ENCODE measurements at regions not wholly inside any gene's neighbourhood (a gene's known extent, or its start where the extent isn't known, plus 50 kb on each side); places are given as distances from the start of the nearest gene placed in this dataset.

DNA sequence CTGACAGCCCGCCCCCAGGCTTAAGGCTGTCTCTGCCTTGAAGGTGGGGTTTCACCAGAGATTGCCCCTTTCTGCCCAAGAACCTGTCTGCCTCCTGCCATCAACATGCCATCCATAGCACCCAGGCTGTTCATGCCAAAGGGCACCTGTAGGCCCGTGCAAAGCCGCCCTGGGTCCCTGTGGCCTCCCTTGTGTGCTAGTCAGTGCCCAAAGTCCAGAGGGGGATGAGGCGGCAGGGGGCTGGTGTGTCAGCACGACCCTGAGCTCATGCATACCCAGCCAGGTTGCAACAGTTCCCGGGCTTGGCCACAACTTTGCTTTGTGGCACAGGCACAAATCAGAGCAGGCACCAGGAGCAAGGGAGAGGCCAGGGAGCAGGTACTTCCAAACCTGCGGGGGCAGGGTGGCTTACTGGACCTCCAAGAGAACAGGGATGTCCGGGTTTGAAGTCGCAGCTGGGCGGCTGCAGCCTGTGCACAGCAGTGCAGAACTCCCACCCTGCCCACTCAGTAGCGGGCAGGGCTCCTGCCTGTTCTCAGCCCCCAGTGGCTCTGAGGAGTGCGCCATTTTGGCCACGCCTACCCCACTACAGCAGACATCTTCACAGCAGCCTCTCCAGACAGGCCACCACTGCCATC, 671.1 kb upstream of the GRM3 start:
- H3K4me3 ChIP-seq: no peak overlapping the region
- DNase-seq (ENCODE audit: low read depth, low spot score): no peak
- no peaks in the 10 kb centered on the region for H3K9me3 ChIP-seq (ENCODE audit: low read depth, low read length)
- H3K36me3 ChIP-seq (ENCODE audit: insufficient read depth, low read length): no peaks in the 10 kb centered on the region
- H3K9ac ChIP-seq (ENCODE audit: insufficient read length): no peak overlapping the region
- TF ChIP-seq EZH2 (IDR thresholded peaks at IDR 0.05) (no peak), FOXP2 (optimal IDR thresholded peaks at IDR 0.05; ENCODE audit: control extremely low read depth, extremely low read length, insufficient read depth) (no peak), POLR2AphosphoS5 (IDR thresholded peaks at IDR 0.05; ENCODE audit: borderline replicate concordance, low read depth, low read length) (no peak)
- no peak overlapping the region for H3K27ac ChIP-seq

DNA sequence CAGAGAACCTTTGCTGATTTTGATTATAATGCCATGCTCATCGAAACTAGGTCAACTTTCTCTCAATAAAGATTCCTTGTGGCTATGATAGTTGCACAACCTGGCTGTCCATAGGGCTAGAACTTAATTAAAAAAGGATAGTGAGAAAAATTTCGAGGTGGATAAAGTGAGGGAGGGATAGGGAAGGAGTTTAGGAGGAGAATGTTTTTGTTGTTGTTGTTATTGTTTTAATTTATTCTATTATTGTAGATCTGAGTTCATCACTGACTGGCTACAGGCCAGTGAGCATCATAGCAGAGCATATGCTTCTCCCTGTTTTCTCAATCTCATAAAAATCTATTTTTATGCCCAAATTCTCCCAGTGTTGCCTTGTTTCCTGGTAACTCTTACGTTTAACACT, 688.7 kb upstream of the GRM3 start:
- H3K9ac ChIP-seq (ENCODE audit: insufficient read length): no peak overlapping the region
- DNase-seq (ENCODE audit: low read depth, low spot score): no peak
- no peak for TF ChIP-seq EZH2 (IDR thresholded peaks at IDR 0.05)
- no peak for TF ChIP-seq FOXP2 (optimal IDR thresholded peaks at IDR 0.05; ENCODE audit: control extremely low read depth, extremely low read length, insufficient read depth)
- TF ChIP-seq POLR2AphosphoS5 (IDR thresholded peaks at IDR 0.05; ENCODE audit: borderline replicate concordance, low read depth, low read length): no peak
- no peaks in the 10 kb centered on the region for H3K9me3 ChIP-seq (ENCODE audit: low read depth, low read length)
- no peak overlapping the region for H3K27ac ChIP-seq
- no peaks in the 10 kb centered on the region for H3K36me3 ChIP-seq (ENCODE audit: insufficient read depth, low read length)
- no peak overlapping the region for H3K4me3 ChIP-seq

DNA sequence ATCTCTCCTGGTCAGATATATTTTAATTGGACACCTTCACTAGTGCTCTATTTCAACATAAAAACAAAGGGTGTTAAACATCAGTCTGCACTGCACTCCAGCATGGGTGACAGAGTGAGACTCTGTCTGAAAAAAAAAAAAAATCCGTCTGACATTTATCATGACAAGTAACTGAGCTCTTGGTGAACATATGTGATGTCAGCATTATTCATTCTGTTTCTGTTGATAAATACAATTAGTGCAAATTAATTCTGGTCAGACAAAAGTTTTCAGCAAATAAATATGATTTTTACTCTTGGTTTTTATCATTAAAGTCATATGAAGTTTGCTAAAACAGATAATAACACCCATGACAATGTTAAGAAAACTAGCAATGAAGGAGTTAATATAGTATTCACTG, 692.8 kb upstream of the GRM3 start:
- no peak for DNase-seq (ENCODE audit: low read depth, low spot score)
- TF ChIP-seq FOXP2 (optimal IDR thresholded peaks at IDR 0.05; ENCODE audit: control extremely low read depth, extremely low read length, insufficient read depth) (no peak), EZH2 (IDR thresholded peaks at IDR 0.05) (no peak), POLR2AphosphoS5 (IDR thresholded peaks at IDR 0.05; ENCODE audit: borderline replicate concordance, low read depth, low read length) (no peak)
- Histone ChIP-seq H3K9me3 (ENCODE audit: low read depth, low read length) (no peaks in the 10 kb centered on the region), H3K36me3 (ENCODE audit: insufficient read depth, low read length) (no peaks in the 10 kb centered on the region), H3K27ac (no peak overlapping the region), H3K4me3 (no peak overlapping the region), H3K9ac (ENCODE audit: insufficient read length) (no peak overlapping the region)

DNA sequence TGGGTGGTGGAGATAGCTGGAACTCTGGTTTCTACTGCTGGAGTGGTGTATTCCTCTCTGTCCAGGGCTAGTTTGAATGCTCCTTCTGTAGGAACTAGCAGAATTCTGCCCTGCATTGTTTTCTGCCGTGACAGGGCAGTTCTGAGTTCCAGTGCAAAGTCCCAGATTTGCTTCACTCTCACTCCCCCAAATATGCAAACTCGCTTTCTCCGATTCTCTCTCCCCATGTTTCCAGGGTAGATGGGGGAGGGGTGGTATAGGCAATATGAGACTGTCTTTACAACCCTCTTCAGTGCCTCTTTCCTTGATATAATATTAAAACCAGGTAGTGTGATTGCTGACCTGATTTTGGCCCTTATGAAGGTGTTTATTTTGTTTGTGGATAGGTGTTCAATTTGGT, 693.3 kb upstream of the GRM3 start:
- Histone ChIP-seq H3K4me3 (no peak overlapping the region), H3K27ac (no peak overlapping the region), H3K9me3 (ENCODE audit: low read depth, low read length) (no peaks in the 10 kb centered on the region), H3K36me3 (ENCODE audit: insufficient read depth, low read length) (no peaks in the 10 kb centered on the region), H3K9ac (ENCODE audit: insufficient read length) (no peak overlapping the region)
- DNase-seq (ENCODE audit: low read depth, low spot score): no peak
- no peak for TF ChIP-seq EZH2 (IDR thresholded peaks at IDR 0.05)
- TF ChIP-seq FOXP2 (optimal IDR thresholded peaks at IDR 0.05; ENCODE audit: control extremely low read depth, extremely low read length, insufficient read depth): no peak
- TF ChIP-seq POLR2AphosphoS5 (IDR thresholded peaks at IDR 0.05; ENCODE audit: borderline replicate concordance, low read depth, low read length): no peak

DNA sequence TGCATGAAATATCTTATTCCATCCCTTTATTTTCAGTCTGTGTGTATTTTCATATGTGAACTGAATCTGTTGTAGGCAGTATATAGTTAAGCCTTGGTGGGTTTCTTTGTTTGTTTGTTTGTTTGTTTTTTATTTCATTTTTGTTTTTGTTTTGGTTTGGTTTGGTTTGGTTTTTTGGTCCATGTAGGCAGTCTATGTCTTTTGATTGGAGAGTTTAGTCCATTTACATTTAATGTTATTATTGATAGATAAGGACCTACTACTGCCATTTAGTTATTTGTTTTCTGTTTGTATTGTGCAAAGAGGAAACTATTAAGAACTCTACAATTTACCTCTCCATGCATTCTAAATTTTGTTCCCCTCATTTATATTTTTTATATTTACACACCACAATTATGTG, 695.9 kb upstream of the GRM3 start:
- Histone ChIP-seq H3K9ac (ENCODE audit: insufficient read length) (no peak overlapping the region), H3K9me3 (ENCODE audit: low read depth, low read length) (no peaks in the 10 kb centered on the region), H3K27ac (no peak overlapping the region), H3K4me3 (no peak overlapping the region), H3K36me3 (ENCODE audit: insufficient read depth, low read length) (no peaks in the 10 kb centered on the region)
- DNase-seq (ENCODE audit: low read depth, low spot score): no peak
- TF ChIP-seq EZH2 (IDR thresholded peaks at IDR 0.05) (no peak), POLR2AphosphoS5 (IDR thresholded peaks at IDR 0.05; ENCODE audit: borderline replicate concordance, low read depth, low read length) (no peak), FOXP2 (optimal IDR thresholded peaks at IDR 0.05; ENCODE audit: control extremely low read depth, extremely low read length, insufficient read depth) (no peak)

DNA sequence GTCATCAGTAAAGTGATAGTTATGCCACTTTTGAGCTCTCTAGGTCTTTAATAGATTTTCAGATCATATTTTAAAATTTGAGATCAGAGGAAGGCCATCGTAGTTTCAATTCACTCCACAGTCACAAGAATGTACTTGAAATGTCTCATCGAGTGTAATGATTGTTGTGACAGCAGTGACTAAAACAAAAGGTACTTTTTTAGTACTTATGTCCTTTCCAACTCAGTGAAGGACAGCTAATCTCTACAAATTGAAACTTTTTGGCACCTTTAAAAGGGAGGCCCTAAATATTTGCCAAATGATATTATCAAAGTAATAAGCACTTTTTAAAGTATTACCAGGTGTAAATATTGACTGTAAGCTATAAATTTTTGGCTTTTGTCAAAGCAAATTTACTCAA, 702.9 kb upstream of the GRM3 start:
- TF ChIP-seq EZH2 (IDR thresholded peaks at IDR 0.05) (no peak), POLR2AphosphoS5 (IDR thresholded peaks at IDR 0.05; ENCODE audit: borderline replicate concordance, low read depth, low read length) (no peak), FOXP2 (optimal IDR thresholded peaks at IDR 0.05; ENCODE audit: control extremely low read depth, extremely low read length, insufficient read depth) (no peak)
- no peak overlapping the region for H3K9ac ChIP-seq (ENCODE audit: insufficient read length)
- H3K27ac ChIP-seq: no peak overlapping the region
- H3K9me3 ChIP-seq (ENCODE audit: low read depth, low read length): no peaks in the 10 kb centered on the region
- no peak for DNase-seq (ENCODE audit: low read depth, low spot score)
- H3K4me3 ChIP-seq: no peak overlapping the region
- no peaks in the 10 kb centered on the region for H3K36me3 ChIP-seq (ENCODE audit: insufficient read depth, low read length)

DNA sequence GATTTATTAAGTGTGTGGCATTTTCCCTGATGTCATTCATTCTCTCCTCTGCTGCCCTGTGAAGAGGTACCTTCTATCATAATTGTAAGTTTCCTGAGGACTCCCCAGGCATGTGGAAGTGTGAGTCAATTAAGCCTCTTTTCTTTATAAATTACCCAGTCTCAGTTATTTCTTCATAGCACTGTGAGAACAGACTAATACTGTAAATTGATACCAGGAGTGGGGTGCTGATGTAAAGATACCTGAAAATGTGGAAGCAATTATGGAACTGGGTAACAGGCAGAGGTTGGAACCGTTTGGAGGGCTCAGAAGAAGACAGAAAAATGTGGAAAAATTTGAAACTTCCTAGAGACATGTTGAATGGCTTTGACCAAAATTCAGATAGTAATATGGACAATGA, 711.8 kb upstream of the GRM3 start:
- no peak for DNase-seq (ENCODE audit: low read depth, low spot score)
- no peaks in the 10 kb centered on the region for H3K36me3 ChIP-seq (ENCODE audit: insufficient read depth, low read length)
- TF ChIP-seq EZH2 (IDR thresholded peaks at IDR 0.05) (no peak), FOXP2 (optimal IDR thresholded peaks at IDR 0.05; ENCODE audit: control extremely low read depth, extremely low read length, insufficient read depth) (no peak), POLR2AphosphoS5 (IDR thresholded peaks at IDR 0.05; ENCODE audit: borderline replicate concordance, low read depth, low read length) (no peak)

DNA sequence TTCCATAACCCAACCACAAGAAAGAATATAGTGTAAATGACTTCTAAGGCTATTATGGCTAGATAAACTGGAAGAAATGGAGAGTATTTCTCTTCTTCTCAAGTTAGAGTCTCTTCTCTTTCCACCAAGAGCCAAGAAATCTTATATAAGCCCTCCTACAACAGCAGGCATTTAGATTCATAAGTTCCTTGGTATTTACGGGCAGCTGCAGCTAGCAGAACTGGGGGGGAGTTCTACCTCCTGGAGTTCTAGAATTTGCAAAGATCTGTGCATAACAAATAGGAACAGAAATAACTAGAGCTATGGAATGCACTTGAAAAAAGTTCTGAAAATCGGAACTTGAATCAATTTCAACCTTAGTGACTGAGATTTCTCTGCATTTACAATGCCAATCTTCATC, 715.2 kb upstream of the GRM3 start:
- TF ChIP-seq EZH2 (IDR thresholded peaks at IDR 0.05): no peak
- no peak for TF ChIP-seq FOXP2 (optimal IDR thresholded peaks at IDR 0.05; ENCODE audit: control extremely low read depth, extremely low read length, insufficient read depth)
- no peak for TF ChIP-seq POLR2AphosphoS5 (IDR thresholded peaks at IDR 0.05; ENCODE audit: borderline replicate concordance, low read depth, low read length)
- no peak overlapping the region for H3K4me3 ChIP-seq
- H3K36me3 ChIP-seq (ENCODE audit: insufficient read depth, low read length): no peaks in the 10 kb centered on the region
- H3K27ac ChIP-seq: no peak overlapping the region
- DNase-seq (ENCODE audit: low read depth, low spot score): no peak
- H3K9ac ChIP-seq (ENCODE audit: insufficient read length): no peak overlapping the region
- no peaks in the 10 kb centered on the region for H3K9me3 ChIP-seq (ENCODE audit: low read depth, low read length)

More for the DNA sequence above, 711.8 kb upstream of the GRM3 start:
- Histone ChIP-seq H3K27ac (no peak overlapping the region), H3K9ac (ENCODE audit: insufficient read length) (no peak overlapping the region), H3K4me3 (no peak overlapping the region), H3K9me3 (ENCODE audit: low read depth, low read length) (no peaks in the 10 kb centered on the region)

DNA sequence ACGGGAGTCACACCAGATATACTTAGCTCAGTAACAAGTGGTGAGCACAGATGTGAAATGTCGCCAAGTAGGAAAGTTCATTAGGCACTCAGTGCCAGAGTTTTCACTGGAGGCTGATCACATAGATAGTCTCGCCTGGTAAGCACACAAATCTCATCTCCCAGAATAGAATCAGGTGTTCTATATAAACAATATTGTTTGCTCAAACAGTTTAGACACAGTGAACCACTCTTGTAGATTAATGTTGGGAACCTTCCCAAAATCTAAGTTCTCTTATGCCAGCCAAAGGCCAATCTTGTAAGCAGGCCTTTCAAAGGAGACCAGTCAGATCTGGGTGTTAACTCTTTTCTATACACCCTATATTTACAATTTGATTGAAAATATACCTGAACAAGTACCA, 716.5 kb upstream of the GRM3 start:
- TF ChIP-seq POLR2AphosphoS5 (IDR thresholded peaks at IDR 0.05; ENCODE audit: borderline replicate concordance, low read depth, low read length): no peak
- TF ChIP-seq EZH2 (IDR thresholded peaks at IDR 0.05): no peak
- no peak for TF ChIP-seq FOXP2 (optimal IDR thresholded peaks at IDR 0.05; ENCODE audit: control extremely low read depth, extremely low read length, insufficient read depth)
- Histone ChIP-seq H3K36me3 (ENCODE audit: insufficient read depth, low read length) (no peaks in the 10 kb centered on the region), H3K9ac (ENCODE audit: insufficient read length) (no peak overlapping the region), H3K9me3 (ENCODE audit: low read depth, low read length) (no peaks in the 10 kb centered on the region), H3K4me3 (no peak overlapping the region), H3K27ac (no peak overlapping the region)
- no peak for DNase-seq (ENCODE audit: low read depth, low spot score)

All from SK-N-MC (cell line).